Eye (tissue), 1 donor: ENCODE measurements at regions not wholly inside any gene's neighbourhood (a gene's known extent, or its start where the extent isn't known, plus 50 kb on each side); places are given as distances from the start of the nearest gene placed in this dataset.
"Not testable (repeated sequence)": the region's sequence is repeated elsewhere in the genome, so short reads cannot be mapped to it uniquely, and the experiment has no call there.

ENCODE experiments used
- DNase-seq: peaks from one replicate; pipeline ENCODE4 v3.0.0-alpha.2; 2015

- DNase-seq, result no peak
These were observed 234.4 kb upstream of the PRKD1 start for GRCh38 chr14:30162066-30162465.

- DNase-seq, result no peak
These were observed 237.6 kb upstream of the PRKD1 start for GRCh38 chr14:30165255-30165654.

- DNase-seq, result no peak
These were observed 250.1 kb upstream of the PRKD1 start for GRCh38 chr14:30177781-30178180.

GRCh38 chr14:30179381-30180130 lies 251.9 kb upstream of the PRKD1 start:
- no peak for DNase-seq

- no peak for DNase-seq
These were observed 252.6 kb upstream of the PRKD1 start for GRCh38 chr14:30180219-30180618.

GRCh38 chr14:30185832-30186231 lies 258.2 kb upstream of the PRKD1 start:
- DNase-seq, result no peak

- DNase-seq, result no peak
These were observed 264.1 kb upstream of the PRKD1 start for GRCh38 chr14:30191639-30192279.

- DNase-seq, result no peak
These were observed 265.5 kb upstream of the PRKD1 start for GRCh38 chr14:30193101-30193500.

- no peak for DNase-seq
These were observed 266.3 kb upstream of the PRKD1 start for GRCh38 chr14:30193845-30194501.

- no peak for DNase-seq
These were observed 267.1 kb upstream of the PRKD1 start for GRCh38 chr14:30194741-30195148.

GRCh38 chr14:30195941-30196340 lies 268.3 kb upstream of the PRKD1 start:
- DNase-seq, result peak; percentile 31

GRCh38 chr14:30196861-30197260 lies 269.2 kb upstream of the PRKD1 start:
- no peak for DNase-seq

- DNase-seq, result not testable (repeated sequence)
These were observed 271.1 kb upstream of the PRKD1 start for GRCh38 chr14:30198720-30199119.

GRCh38 chr14:30204431-30204980 lies 276.9 kb upstream of the PRKD1 start:
- DNase-seq, result no peak

GRCh38 chr14:30209136-30209535 lies 281.5 kb upstream of the PRKD1 start:
- no peak for DNase-seq

GRCh38 chr14:30210630-30211029 lies 283.0 kb upstream of the PRKD1 start:
- no peak for DNase-seq

GRCh38 chr14:30211326-30211725 lies 283.7 kb upstream of the PRKD1 start:
- no peak for DNase-seq

- no peak for DNase-seq
These were observed 286.4 kb upstream of the PRKD1 start for GRCh38 chr14:30214014-30214413.

GRCh38 chr14:30214461-30215090 lies 286.9 kb upstream of the PRKD1 start:
- peak; percentile 87 for DNase-seq

- no peak for DNase-seq
These were observed 291.3 kb upstream of the PRKD1 start for GRCh38 chr14:30218907-30219306.

GRCh38 chr14:30221546-30221945 lies 293.9 kb upstream of the PRKD1 start:
- peak; percentile 22 for DNase-seq

- DNase-seq, result no peak
These were observed 295.7 kb upstream of the PRKD1 start for GRCh38 chr14:30223385-30223785.

GRCh38 chr14:30223966-30224365 lies 296.3 kb upstream of the PRKD1 start:
- no peak for DNase-seq
